Activated B cell treated with CpG ODN at 0.5 μM for 24 hours (primary cell): ENCODE measurements at regions not wholly inside any gene's neighbourhood (a gene's known extent, or its start where the extent isn't known, plus 50 kb on each side); places are given as distances from the start of the nearest gene placed in this dataset.

Experiments
- ATAC-seq: fragments of 200-7000 bp; cut with Tn5 transposase; one replicate; pipeline ENCODE4 v1.10.0; 2021; ENCODE audit warnings: low read depth, mild to moderate bottlenecking, moderate library complexity
- CTCF ChIA-PET: fragments of 350-600 bp; sonication (Branson Sonifier 250); formaldehyde crosslinking; loops from one replicate; lab custom pipeline; 2021; ENCODE audit warnings: antibody characterized with exemption; lab: Charles Lee
- POLR2A ChIA-PET: fragments of 350-600 bp; sonication (Branson Sonifier 250); formaldehyde crosslinking; loops from one replicate; lab custom pipeline; 2021; ENCODE audit warnings: antibody characterized with exemption; lab: Charles Lee
- DNase-seq: peaks from one replicate; pipeline ENCODE4 v3.0.0; 2022
- H3K27ac Mint-ChIP-seq: one replicate; pipeline ENCODE4 v1.8.0; 2020; ENCODE audit warnings: mixed read lengths
- H3K27me3 Mint-ChIP-seq: one replicate; pipeline ENCODE4 v1.8.0; 2021; ENCODE audit warnings: mixed read lengths
- H3K36me3 Mint-ChIP-seq: one replicate; pipeline ENCODE4 v1.8.0; 2021; ENCODE audit warnings: low read depth, mixed read lengths
- H3K4me1 Mint-ChIP-seq: one replicate; pipeline ENCODE4 v1.8.0; 2021; ENCODE audit warnings: mixed read lengths
- H3K4me3 Mint-ChIP-seq: one replicate; pipeline ENCODE4 v1.8.0; 2020; ENCODE audit warnings: mild to moderate bottlenecking, mixed read lengths
- H3K9me3 Mint-ChIP-seq: one replicate; pipeline ENCODE4 v1.8.0; 2020; ENCODE audit warnings: mixed read lengths
- CTCF ChIP-seq: fragments of 200-600 bp; IDR thresholded peaks from one replicate; pipeline ENCODE4 v1.8.0; 2022; ENCODE audit warnings: antibody characterized with exemption, mild to moderate bottlenecking
- intact Hi-C: fragments of 100-400 bp; cut with micrococcal nuclease; formaldehyde crosslinking; loops from one replicate; pipeline ENCODE4 v1.15.1; 2024

- Mint-ChIP-seq H3K27ac (no peak overlapping the region), H3K4me3 (no peak overlapping the region), H3K27me3 (no peaks in the 10 kb centered on the region), H3K4me1 (no peaks in the 10 kb centered on the region), H3K36me3 (no peaks in the 10 kb centered on the region), H3K9me3 (peaks cover 2% of the 10 kb centered on the region)
- ChIA-PET CTCF (no interaction called here), POLR2A (no interaction called here)
- TF ChIP-seq CTCF = no peak
- DNase-seq = no peak
- intact Hi-C loops = no loop called here
- ATAC-seq = no peak
Observed at GRCh38 chr7:113742377-113742776, 176.4 kb downstream of the PPP1R3A start.

- Mint-ChIP-seq H3K9me3 (no peaks in the 10 kb centered on the region), H3K4me3 (no peak overlapping the region), H3K27me3 (no peaks in the 10 kb centered on the region), H3K36me3 (no peaks in the 10 kb centered on the region), H3K4me1 (no peaks in the 10 kb centered on the region), H3K27ac (no peak overlapping the region)
- ChIA-PET CTCF (no interaction called here), POLR2A (no interaction called here)
- TF ChIP-seq CTCF = no peak
- DNase-seq (no peak), ATAC-seq (no peak)
- intact Hi-C loops = no loop called here
Observed at GRCh38 chr7:113731571-113731970, 187.2 kb downstream of the PPP1R3A start.

- no peaks in the 10 kb centered on the region for H3K27me3 Mint-ChIP-seq
- ATAC-seq = no peak
- no peak overlapping the region for H3K4me3 Mint-ChIP-seq
- ChIA-PET POLR2A (no interaction called here), CTCF (no interaction called here)
- H3K4me1 Mint-ChIP-seq = no peaks in the 10 kb centered on the region
- no peaks in the 10 kb centered on the region for H3K36me3 Mint-ChIP-seq
- no peaks in the 10 kb centered on the region for H3K9me3 Mint-ChIP-seq
- no peak for TF ChIP-seq CTCF
- no peak overlapping the region for H3K27ac Mint-ChIP-seq
- intact Hi-C loops = no loop called here
- no peak for DNase-seq
Observed at GRCh38 chr7:113730309-113730955, 188.4 kb downstream of the PPP1R3A start.

GRCh38 chr7:113727486-113727885, 191.3 kb downstream of the PPP1R3A start:
- Mint-ChIP-seq H3K27me3 (no peaks in the 10 kb centered on the region), H3K36me3 (no peaks in the 10 kb centered on the region), H3K4me3 (no peak overlapping the region), H3K4me1 (no peaks in the 10 kb centered on the region), H3K27ac (no peak overlapping the region), H3K9me3 (no peaks in the 10 kb centered on the region)
- ATAC-seq (no peak), DNase-seq (no peak)
- POLR2A ChIA-PET = no interaction called here
- intact Hi-C loops = no loop called here
- CTCF ChIA-PET = interaction anchor here (1.3 kb wide), 1 partner anchor 17 kb away, joined by 4 read pairs; no protein-coding TSS in a partner anchor
- no peak for TF ChIP-seq CTCF

- no peaks in the 10 kb centered on the region for H3K9me3 Mint-ChIP-seq
- no peak overlapping the region for H3K4me3 Mint-ChIP-seq
- no peak for TF ChIP-seq CTCF
- intact Hi-C loops = no loop called here
- no peaks in the 10 kb centered on the region for H3K27me3 Mint-ChIP-seq
- CTCF ChIA-PET = no interaction called here
- H3K27ac Mint-ChIP-seq = no peak overlapping the region
- POLR2A ChIA-PET = no interaction called here
- DNase-seq = no peak
- H3K4me1 Mint-ChIP-seq = no peaks in the 10 kb centered on the region
- H3K36me3 Mint-ChIP-seq = no peaks in the 10 kb centered on the region
- ATAC-seq = no peak
Observed at GRCh38 chr7:113722006-113722405, 196.8 kb downstream of the PPP1R3A start.
